Activated gamma-delta T cell (primary cell): ENCODE measurements at regions not wholly inside any gene's neighbourhood (a gene's known extent, or its start where the extent isn't known, plus 50 kb on each side); places are given as distances from the start of the nearest gene placed in this dataset.
"Not testable (repeated sequence)": the region's sequence is repeated elsewhere in the genome, so short reads cannot be mapped to it uniquely, and the experiment has no call there.

Experiments used
- DNase-seq: peaks from one replicate; lab custom pipeline; 2025; lab: John Stamatoyannopoulos, UW

DNA sequence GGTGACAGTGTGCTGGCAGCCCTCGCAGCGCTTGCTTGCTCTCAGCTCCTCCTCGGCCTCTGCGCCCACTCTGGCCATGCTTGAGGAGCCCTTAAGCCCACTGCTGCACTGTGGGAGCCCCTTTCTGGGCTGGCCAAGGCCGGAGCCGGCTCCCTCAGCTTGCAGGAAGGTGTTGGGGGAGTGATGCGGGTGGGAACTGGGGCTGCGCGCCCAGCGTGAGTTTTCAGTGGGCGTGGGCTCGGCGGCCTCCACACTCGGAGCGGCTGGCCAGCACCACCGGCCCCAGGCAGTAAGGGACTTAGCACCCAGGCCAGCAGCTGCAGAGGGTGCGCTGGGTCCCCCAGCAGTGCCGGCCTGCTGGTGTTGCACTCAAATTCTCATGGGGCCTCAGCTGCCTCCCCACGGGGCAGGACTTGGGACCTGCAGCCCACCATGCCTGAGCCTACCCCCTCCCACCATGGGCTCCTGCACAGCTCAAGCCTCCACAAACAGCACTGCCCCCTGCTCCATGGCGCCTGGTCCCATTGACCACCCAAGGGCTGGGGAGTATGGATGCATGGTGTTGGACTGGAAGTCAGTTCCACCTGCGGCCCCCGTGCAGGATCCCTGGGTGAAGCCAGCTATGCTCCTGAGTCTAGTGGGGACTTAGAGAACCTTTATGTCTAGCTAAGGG, 223.1 kb upstream of the PTPRD start:
- DNase-seq = no peak

DNA sequence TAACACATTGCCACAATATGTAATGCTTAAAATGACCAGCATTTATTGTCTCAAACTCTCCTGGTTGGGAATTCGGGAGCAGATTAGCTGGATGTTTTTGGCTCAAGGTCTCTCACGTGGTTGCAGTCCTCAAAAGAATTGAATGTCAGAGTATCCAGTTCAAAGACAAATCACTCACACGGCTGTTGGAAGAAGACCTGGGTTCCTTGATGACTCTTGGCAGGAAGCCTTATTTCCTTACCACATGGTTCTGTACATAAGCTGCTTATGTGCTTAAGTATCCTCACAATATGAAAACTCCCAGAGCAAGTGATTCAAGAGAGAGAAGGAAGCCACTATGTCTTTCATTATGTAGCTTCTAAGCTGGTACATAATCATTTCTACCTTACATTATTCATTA, 230.3 kb upstream of the PTPRD start:
- no peak for DNase-seq

DNA sequence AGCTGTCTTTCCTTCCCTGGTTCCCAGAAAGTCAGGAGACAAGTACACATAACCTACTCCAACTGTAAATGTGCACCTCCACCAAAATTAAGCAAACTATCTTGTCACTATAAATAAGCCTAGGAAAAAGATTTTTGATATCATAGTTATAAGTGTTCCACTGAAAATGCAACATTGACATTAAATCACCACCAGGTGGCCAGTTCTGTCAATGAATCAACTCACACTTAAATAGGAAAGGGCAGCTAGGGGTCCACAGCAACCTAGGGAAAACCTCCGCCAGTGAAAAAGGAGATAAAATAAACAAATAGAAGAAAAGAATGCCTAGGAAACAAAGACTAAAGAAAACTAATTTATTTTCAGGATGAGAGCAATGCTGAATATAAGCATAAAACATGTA, 243.0 kb upstream of the PTPRD start:
- no peak for DNase-seq

DNA sequence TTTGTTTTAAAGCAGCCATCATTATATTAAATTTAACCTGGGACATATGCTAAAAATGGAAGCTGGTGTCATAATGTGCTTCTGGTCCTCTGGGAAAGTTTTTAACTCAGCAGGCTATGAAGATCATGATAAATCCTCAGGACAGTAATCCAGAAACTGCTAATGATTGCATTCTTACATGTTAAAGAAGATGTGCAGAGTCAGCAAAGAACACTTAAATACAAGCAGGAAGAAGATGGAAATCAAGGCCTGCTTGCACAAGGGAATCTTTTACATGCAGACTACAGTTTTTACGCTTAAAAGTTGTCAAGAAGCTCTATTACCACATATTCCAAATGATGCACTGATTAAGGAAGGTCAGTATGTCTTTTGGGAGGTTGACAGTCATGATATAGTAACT, 246.0 kb upstream of the PTPRD start:
- DNase-seq = no peak

DNA sequence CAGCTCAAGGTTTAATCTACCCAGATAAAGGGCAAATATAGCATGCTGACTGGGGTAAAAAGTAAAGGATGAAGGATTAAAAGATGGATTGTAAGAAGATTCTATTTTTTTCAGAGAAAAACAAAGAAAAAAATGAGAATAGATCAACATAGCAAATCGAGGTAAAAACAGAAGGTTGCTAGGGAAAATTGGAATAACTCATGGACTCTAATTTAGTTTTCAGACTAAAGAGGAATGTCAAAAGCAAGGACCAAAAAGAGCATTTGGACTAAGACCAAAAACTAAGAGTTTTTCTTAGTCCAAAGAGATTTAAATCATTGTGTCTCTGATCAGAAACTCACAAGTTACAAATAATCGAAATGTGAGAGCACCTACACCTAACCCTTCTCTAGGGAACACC, 250.7 kb upstream of the PTPRD start:
- no peak for DNase-seq

DNA sequence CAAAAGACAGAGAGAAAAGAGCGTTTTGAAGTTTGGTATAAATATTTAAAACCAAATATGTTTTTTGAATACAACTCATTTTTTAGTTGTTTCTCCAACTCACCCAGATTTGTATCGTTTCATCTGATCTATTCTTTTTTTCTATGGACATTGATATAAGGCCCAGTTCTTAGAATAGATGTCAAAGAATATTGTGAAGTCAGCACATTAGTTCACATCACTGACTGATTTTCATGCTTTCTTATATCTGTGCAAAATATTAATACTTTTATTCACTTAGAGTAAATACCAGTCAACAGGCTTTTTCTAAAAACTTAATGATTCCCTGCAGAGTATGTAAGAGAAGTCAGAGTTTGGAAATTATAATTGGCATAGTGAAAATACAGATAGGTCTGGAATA, 254.4 kb upstream of the PTPRD start:
- DNase-seq = no peak

DNA sequence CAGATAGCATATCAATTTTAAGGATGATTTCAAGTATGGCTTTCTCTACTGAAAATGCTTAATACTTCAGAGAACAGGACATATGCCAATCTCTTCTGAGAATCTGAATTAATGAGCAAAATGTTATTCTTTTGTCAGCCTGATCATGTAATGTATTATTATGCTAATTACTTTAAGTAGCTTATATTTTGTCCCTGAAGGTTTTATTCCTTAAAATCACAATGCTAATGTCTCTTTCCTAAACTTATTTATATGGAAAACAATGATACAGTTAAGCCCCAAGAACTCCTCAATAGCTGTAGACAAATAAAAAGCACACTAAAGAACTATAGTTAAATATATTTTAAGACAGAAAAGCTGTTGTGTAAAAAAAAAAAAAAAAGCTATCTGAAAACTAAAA, 256.9 kb upstream of the PTPRD start:
- no peak for DNase-seq

DNA sequence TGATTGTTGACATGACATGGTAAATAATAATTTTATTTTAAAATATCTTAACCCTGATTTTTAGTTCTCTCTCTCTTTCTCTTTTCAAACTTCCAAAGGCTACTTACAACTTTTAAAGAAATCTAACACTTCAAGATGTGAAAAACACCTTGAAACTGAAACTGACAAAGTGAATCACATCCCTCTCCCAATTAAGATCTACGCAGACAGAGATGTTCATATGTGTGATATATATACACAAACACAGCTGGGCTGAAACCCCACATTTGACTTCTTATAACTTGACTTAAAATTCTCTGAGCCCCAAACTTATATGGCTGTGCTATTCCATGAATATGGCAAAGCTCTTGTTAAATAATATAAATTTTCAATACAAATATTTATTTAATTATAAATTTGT, 261.2 kb upstream of the PTPRD start:
- DNase-seq = no peak

DNA sequence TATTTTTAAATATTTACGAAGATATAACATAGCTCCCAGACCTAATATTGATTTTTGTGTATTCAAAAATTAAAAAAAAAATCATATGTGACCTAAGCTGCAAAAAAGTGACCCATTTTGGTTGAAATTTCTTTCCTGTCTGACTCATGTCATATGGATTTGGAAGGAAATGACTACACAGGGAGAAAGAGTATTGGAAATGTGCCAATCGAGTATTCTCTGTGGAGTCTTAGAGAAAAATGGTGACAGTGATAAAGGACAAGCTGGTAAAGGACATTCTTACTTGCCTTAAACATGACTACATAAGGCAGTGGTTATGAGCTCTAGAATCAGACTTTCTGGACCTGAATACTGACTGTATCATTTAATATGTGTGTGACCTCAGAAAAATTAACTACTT, 262.9 kb upstream of the PTPRD start:
- DNase-seq = no peak

DNA sequence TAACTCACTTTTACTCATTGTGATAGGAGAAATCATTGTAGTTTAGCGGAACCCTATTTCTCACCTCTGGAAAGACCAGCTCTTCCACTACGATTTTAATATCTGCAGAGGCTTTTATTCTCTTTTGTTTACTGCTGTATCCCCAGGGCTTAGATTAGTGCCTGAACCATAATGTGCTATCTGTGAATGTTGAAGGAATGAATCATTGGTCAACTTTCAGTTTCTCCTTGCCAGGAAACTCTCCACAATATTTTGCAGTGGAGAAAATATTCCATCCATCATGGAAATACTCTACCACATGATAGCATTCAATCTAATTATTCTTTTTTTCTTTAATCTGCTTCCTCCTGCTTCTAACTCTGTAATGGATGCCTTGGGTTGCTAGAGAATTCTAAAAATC, 263.5 kb upstream of the PTPRD start:
- DNase-seq = no peak

DNA sequence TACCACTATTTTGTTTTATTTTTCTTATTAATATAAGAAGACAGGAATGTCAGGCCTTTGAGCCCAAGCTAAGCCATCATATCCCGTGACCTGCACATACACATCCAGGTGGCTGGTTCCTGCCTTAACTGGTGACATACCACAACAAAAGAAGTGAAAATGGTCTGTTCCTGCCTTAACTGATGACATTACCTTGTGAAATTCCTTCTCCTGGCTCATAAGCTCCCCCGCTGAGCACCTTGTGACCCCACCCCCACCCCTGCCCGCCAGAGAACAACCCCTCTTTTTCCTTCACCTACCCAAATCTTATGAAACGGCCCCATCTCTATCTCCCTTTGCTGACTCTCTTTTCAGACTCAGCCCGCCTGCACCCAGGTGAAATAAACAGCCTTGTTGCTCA, 277.5 kb upstream of the PTPRD start:
- not testable (repeated sequence) for DNase-seq

DNA sequence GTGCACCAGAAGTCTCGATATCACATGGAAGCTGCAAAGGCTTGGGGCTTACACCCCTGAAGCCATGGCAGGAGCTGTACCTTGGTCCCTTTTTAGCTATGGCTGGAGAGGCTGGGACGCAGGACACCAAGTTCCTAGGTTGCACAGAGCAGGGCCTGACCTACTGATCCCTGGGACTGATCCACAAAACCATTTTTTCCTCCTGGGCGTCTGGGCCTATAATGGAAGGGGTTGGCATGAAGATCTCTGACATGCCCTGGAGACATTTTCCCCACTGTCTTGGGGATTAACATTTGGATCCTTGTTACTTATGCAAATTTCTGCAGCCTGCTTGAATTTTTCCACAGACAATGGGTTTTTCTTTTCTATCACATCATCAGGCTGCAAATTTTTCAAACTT, 286.7 kb upstream of the PTPRD start:
- no peak for DNase-seq

DNA sequence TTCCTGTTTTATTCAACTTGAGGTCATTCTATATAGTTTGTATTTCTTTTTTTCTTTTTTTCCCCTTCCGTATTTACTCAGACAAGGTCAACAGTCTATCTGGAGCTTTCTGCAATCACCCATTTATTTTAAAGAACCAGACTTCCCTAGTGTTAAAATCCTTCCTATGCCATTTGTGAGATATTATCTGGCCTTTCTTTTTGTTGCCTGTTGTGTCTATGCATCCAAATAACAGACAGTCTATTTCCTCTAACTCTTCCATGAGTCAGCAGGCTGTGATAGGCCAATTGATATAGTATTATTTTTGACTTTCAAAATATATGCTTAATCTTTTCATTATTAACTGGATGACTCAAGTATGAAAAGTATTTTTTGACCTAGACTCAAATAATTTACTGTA, 291.2 kb upstream of the PTPRD start:
- DNase-seq = no peak

DNA sequence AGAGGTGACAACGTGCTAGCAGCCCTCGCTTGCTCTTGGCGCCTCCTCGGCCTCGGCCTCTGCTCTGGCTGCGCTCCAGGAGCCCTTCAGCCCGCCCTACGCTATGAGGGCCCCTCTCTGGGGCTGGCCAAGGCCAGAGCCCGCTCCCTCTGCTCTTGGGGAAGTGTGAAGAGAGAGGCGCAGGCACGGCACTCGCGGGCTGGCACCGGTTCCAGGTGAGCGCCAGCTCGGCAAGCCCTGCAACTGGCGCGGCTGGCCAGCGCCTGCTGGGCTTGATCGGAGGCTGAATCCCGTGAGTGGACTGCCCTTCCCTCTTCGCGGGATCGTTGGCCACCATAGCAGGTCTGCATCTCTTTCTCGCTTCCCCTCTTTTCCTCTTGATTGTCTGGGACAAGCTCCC, 298.0 kb upstream of the PTPRD start:
- DNase-seq = no peak

DNA sequence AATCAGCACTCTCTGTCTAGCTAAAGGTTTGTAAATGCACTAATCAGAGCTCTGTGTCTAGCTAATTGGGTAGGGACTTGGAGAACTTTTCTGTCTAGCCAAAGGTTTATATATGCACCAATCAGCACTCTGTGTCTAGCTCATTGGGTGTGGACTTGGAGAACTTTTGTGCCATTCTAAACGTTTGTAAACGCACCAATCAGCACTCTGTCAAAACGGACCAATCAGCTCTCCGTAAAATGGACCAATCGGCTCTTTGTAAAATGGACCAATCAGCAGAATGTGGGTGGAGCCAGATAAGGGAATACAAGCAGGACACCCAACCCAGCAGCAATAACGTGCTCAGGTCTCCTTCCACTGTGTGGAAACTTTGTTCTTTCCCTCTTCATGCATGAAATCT, 298.6 kb upstream of the PTPRD start:
- DNase-seq = no peak

DNA sequence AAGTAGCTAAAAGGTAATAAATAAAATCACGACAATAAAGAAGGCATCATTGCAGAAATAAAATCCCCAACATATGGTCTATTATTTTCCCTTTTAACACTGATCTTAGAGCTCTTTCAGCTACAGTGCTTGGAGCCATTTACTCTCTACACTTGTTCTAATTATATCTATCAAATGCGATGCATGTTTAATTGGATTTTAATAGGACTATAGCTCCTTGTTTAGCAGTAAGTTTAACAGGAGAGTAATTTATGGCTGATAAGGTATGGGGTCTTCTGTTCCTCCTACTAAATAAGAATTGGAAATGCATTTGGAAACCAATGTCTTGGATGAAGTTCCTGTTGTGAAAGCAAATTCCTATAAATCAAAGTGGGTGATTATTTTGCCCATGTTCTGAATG, 304.2 kb upstream of the PTPRD start:
- no peak for DNase-seq

DNA sequence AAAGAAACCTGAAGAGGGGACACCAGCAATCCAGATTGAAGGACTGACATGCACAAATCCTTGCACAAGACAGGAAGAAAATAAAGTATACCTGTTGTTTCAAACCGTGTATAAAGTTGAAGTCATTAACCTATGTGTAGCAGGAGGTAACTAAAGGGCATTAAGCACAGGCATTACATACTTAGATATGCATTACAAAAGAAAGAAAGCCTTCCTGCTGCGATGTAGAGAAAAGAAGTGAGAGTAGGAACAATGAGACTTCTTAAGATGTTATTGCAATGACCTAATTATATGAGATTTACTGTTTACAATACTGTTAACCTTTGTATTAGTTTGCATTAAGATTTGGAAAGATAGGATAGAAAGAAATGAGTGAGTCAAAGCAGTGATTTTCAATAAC, 308.9 kb upstream of the PTPRD start:
- DNase-seq = no peak

DNA sequence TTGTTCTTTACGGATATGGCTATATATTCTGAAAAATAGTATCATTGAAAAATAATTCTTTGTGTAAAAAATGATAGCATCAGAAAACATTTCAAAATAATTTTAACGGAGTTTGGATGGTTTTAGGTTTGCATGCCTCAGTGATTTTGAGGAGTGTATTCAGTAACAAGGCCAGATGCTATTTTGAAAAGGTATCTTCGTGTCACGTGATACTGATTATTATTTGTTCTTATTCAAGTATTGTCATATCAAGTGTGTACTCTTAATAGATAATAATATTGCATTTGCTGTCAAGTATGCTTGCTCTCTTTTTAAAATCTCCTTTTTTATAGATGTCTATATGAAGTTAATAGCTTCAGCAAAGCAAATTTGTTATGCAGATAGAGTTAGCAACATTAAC, 313.1 kb upstream of the PTPRD start:
- no peak for DNase-seq

DNA sequence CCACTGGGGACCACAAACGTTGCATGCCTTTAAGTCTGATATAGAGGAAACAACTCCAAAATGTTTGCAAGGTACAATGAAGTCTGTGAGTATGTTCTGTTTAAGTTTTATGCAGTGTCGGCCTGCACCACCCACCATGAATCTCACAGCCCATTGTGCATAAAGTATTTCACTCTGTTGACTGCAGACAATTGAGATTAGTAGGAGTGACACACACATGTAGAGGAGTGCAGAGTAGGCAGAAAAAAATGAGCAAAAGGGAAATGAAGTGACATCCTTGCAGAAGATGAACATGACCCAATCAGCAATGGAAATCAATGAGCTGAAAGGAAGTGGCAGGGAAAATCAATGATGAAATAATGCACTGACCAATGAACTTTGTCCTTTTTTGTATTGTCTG, 315.6 kb upstream of the PTPRD start:
- DNase-seq = no peak

DNA sequence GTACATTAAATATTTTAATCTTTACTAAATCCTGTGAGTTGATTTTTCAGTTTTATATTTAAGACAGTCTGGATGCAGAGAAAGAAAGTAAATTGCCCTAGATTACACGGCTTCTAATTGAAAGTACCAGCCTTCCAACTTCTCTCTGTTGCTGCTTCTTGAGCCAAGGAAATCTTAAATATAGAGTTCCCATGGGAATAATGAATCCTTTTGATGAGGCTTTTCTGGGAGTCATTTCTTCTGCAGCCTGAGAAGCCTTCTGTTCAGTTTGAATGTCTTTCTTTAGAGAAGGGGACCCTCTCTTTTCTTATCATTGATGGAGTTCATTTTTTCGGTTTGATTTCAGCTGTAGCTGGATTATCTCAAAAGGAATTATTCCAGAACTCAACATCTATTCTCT, 317.3 kb upstream of the PTPRD start:
- no peak for DNase-seq

DNA sequence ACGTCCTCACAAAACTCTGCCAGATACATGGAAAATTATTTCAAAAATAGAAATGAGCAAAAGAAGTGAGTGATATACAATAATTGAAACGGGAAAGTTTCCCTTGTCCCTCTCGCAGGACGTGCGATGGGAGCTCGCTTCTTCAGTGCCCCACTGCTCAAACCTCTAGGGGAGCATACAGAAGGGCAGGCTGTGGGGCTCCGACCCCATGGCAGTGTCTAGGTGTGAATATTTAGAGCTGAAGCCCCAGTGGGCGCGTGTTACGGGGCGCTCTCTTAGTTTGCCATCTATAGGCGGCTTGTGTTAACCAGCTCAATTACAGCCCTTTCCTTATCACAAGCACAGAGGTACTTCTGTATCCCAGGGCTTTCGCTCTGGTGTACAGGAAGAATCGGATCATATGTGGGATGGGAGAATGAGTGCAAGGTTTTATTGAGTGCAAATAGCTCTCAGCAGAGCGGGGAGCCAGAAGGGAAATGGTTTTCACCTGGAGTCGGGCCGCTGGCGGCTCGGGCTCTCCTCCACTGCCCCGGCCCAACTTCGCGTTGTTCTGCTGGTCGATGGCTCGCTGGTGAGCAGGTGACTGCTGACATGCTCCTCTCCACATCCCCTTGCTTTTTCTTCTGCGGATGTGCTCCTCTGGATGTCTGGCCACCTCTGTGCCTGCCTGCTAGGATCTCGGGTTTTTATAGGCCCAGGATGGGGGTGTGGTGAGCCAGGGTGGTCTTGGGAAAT, 334.0 kb upstream of the PTPRD start:
- DNase-seq = no peak

DNA sequence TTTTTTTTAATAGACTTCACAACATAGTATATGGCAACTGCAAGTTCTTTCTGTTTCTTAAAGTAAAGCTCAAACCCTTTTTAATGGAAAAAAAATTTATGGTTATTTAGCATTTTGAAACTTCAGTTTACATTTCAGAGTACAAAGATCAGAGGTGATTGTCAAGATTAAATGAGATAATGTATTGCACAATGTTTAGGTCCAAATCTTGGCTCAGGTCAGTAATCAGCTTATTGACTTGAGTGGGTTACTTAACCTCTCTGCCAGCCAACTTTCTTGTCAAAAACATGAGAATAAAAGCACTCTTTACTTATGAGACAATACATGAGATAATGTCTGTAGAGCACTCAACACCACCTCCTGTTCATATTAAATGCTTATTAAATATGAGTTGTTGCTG, 345.1 kb upstream of the PTPRD start:
- no peak for DNase-seq

DNA sequence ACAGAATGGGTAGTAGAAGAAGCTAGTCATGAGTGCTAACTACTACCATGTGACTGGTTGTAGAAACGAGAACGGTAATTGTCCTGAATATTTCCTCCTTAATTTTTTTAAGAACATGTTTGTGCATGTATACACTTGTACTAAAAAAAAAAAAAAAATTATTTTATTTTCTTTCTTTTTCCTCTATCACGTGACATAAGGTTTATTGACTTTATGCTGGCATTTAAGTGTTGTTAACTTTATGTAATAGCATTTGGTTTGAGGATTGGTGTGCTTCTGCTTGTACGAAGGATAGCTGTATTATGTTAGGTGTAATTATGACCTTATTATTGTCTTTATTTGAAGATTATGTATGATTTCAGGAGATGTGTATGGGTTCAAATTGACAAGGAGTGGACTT, 349.1 kb upstream of the PTPRD start:
- DNase-seq = no peak

DNA sequence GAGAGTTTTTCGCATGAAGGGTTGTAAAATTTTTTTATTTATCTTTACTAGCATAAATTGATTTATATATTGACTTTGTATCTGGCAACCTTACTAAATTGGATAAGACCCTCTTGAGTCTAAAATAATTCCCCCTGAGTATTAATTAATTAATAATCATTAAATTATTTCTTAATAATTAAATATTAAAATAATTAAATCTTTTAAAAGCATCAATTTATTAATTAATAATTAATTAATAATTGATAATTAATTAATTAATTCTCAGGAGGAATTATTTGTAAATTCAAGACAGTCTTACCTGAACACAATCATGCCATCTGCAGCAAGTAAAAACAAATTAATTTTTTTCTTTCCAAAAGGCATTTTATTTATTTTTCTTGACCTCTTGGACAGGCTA, 370.4 kb upstream of the PTPRD start:
- DNase-seq = no peak
